ENCODE measurements at regions not wholly inside any gene's neighbourhood (a gene's known extent, or its start where the extent isn't known, plus 50 kb on each side); places are given as distances from the start of the nearest gene placed in this dataset.

DNA sequence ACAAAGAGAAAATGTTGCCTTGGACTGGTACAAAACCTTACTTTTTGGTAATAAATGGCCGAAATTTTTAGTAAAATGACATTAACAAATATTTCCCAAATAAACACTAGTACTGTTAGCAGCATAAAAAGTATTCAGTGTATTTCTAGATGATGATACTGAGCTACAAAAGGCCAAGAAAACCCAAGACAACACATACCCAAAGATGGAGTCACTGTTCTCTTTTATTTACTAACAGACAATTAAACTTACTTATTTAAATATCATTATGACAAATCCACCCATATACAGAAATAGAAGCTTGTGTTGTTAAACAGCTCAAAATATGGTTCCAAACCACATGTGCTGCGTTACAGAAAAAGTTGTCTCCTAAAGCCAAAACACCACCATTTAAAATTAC, 239.9 kb downstream of the ZEB2 start:
- no peak for DNase-seq (ENCODE audit: low spot score)

GRCh38 chr2:144279165-144279564, 240.8 kb downstream of the ZEB2 start:
- no peak for DNase-seq (ENCODE audit: low spot score)

DNA sequence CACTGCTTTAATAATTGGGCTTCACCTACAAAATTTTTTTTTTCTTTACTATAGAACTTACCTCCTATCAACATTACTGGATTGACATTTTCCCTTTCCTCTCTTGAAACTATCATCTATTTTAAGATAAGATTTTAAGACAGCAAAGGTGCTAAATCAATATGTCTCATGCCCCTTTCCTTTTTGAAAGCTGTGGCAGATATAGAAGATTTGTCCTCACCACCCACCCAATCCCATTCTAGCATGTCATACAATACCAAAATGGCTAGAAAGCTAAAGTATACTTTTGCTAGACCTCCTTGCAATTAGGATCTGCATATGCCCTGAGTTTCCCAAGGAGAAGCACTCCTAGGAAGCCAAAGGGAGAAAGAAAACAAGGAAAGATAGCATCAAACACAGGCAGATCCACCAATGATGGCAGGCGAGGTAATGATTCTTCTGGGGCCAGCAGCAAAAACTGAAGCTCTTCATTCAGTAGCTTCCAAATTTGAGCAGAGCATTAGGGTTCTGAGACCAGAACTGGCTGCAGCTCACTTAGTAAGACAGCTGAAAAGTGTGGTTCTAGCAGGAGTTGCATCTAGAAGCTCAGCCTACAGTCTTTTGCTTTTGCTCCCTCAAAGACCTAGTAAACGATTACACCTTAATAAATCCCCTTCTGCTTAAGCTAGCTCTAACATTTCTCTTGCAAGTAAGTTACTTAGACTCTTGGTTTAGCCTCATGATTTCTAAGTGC, 242.1 kb downstream of the ZEB2 start:
- no peak for DNase-seq (ENCODE audit: low spot score)

- DNase-seq (ENCODE audit: low spot score), result no peak
Observed at GRCh38 chr2:144275340-144275739, 244.6 kb downstream of the ZEB2 start.

- no peak for DNase-seq (ENCODE audit: low spot score)
Observed at GRCh38 chr2:144274131-144274530, 245.8 kb downstream of the ZEB2 start.

DNA sequence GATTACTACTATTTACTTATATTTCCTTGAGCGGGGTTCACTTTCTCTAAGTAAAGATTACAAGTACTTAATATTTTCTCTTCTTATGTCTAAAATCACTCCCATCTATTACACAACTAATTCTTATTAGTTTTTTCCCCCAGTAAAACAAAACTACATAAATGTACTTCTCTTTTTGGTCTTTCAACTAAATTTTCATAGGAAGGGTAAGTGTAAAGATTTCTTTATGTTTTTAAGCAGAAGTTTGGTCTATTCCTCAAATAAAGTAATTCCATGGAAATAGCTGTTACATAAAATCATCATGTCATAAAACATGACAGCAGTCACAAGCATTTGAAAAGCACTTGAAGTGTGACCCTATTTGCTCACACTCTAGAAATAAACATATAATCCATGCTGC, 249.0 kb downstream of the ZEB2 start:
- no peak for DNase-seq (ENCODE audit: low spot score)

DNA sequence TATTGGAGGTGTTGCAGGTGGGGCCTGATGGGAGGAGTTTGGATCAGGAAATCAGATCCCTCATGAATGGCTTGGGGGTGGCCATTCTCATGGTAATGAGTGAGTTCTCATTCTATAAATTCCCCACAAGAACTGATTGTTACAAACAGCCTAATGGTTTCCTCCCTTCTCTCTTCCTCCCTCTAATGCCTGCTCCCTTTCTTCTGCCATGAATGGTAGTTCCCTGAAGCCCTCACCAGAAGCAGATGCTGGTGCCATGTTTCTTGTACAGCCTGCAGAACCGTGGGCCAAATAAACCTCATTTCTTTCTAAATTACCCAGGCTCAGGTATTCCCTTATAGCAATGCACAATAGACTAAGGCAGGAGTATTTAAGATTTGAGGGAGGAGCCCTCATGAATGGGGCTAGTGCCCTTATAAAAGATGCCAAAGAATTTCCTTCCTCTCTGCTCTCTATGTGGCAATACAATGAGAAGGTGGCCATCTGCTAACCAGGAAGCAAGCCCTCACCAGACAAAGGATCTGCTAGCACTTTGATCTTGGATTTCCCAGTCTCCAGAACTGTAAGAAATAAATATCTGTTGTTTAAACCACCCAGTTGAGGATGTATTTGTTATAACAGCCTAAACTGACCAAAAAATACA, 251.8 kb downstream of the ZEB2 start:
- DNase-seq (ENCODE audit: low spot score), result no peak

- DNase-seq (ENCODE audit: low spot score), result no peak
Observed at GRCh38 chr2:144267239-144267638, 252.7 kb downstream of the ZEB2 start.

- DNase-seq (ENCODE audit: low spot score), result no peak
Observed at GRCh38 chr2:144265654-144266053, 254.3 kb downstream of the ZEB2 start.

DNA sequence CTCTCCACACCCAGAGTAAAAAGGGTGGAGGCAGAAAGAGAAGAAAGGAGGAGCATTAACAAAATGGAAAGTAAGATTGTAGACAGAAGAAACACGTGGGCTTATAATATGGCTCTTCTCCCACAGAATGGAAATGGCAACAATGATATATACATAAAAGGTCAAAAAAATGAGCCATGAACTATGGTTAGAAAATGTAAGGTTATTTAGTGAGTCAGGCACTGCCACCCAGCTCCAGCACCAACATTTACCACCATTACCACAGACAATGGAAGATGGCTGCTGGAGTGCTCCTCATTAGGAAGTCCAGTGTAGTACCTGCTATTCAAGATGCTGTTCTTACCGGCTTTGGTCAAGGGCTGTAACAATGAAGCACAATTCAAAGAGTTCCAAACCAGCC, 258.0 kb downstream of the ZEB2 start:
- no peak for DNase-seq (ENCODE audit: low spot score)

- DNase-seq (ENCODE audit: low spot score), result no peak
Observed at GRCh38 chr2:144261336-144261735, 258.6 kb downstream of the ZEB2 start.

GRCh38 chr2:144259332-144259731, 260.6 kb downstream of the ZEB2 start:
- DNase-seq (ENCODE audit: low spot score), result no peak

DNA sequence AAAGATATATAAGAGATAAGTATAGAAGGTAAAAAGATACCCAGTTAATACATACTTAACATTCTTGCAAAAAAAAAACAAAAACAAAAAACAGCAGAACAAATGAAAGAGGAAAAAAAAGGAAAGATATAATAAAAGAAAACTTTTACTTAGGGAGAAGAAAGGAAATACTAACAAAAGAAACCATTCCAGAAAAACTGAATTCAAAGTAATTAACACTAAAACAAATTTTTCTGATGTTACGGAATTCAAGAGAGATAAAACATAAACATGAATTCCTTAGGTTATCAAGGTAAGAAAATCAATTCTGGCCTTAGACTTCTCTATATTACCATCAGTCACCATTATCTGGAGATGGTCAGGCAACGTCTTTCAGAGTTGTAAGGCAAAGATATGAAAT, 261.8 kb downstream of the ZEB2 start:
- DNase-seq (ENCODE audit: low spot score), result no peak

- no peak for DNase-seq (ENCODE audit: low spot score)
Observed at GRCh38 chr2:144256996-144257707, 262.8 kb downstream of the ZEB2 start.

DNA sequence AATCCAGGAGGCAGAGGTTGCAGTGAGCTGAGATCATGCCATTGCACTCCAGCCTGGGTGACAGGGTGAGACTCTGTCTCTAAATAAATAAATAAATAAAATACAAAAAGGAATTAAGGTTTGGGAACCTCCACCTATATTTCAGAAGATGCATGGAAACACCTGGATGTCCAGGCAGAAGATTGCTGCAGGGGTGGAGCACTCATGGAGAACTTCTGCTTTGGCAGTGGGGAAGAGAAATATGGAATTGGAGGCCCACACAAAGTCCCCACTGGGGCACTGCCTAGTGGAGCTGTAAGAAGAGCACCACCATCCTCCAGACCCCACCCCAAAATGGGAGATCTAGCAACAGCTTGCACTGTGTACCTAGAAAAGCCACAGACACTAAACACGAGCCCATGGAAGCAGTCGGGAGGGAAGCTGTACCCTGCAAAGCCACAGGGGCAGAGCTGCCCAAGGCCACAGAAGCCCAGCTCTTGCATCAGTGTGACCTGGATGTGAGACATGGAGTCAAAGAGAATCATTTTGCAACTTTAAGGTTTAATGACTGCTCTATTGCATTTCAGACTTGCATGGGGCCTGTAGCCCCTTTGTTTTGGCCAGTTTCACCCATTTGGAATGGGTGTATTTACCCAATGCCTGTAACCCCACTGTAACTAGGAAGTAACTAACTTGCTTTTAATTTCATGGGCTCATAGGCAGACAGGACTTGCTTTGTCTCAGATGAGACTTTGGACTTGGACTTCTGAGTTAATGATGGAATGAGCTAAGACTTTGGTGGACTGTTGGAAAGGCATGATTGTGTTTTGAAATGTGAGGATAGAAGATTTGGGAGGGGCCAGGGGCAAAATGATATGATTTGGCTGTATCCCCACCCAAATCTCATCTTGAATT, 265.3 kb downstream of the ZEB2 start:
- DNase-seq (ENCODE audit: low spot score), result no peak

DNA sequence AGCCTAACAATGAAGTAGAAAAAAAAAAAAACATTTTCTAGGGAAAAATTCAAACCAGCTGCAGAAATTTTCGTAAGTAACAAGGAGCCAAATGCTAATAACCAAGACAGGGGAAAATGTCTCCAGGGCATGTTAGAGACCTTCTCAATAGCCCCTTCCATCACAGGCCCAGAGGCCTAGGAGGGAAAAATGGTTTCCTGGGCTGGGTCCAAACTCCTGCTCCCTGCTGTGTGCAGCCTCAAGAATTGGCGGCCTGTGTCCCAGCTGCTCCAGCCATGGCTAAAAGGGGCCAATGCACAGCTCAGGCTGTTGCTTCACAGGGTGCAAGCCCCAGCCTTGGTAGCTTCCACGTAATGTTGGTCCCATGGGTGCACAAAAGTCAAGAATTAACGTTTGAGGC, 266.2 kb downstream of the ZEB2 start:
- DNase-seq (ENCODE audit: low spot score), result no peak

GRCh38 chr2:144252694-144253093, 267.2 kb downstream of the ZEB2 start:
- DNase-seq (ENCODE audit: low spot score), result no peak

- no peak for DNase-seq (ENCODE audit: low spot score)
Observed at GRCh38 chr2:144249035-144249637, 270.8 kb downstream of the ZEB2 start.

DNA sequence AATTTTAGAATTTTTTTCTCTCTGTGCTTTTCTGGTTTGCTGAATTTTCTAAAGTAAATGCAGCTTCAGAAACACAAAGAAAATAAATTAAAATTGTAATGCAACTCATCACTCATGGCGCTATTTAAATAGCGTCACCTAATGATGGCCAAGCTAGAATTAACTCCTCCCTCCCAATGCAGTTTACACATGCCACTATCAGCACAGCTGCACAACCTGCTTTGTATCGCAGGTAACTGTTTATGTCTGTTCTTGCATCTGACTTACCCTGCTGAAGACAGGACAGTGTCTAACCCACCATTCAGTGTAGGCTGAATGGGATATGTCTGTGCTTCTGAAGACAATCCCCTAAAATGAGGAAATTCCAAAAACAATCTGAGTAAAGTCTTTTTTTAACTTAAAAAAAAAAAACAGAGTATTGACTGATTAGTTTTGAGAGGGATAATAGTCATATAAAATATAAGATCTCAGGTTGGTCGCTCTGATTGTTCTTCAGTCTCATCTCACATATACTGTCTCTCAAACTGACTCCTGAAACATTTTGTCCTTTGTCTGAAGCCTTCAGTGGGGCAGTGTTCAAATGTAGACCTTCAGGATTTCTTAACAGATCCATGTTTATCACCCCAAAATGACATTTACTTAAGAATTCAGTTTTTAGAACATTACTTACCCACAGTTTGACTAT, 271.4 kb downstream of the ZEB2 start:
- no peak for DNase-seq (ENCODE audit: low spot score)

- DNase-seq (ENCODE audit: low spot score), result no peak
Observed at GRCh38 chr2:144244938-144245337, 275.0 kb downstream of the ZEB2 start.

- DNase-seq (ENCODE audit: low spot score), result no peak
Observed at GRCh38 chr2:144242311-144242710, 277.6 kb downstream of the ZEB2 start.
